GM10248 (cell line): ENCODE measurements at regions not wholly inside any gene's neighbourhood (a gene's known extent, or its start where the extent isn't known, plus 50 kb on each side); places are given as distances from the start of the nearest gene placed in this dataset.

Experiments used
- CTCF ChIA-PET: fragments of 300-600 bp; sonication (Branson Sonifier 250); formaldehyde crosslinking; extraction: SDS; loops from one replicate; lab custom pipeline; 2021; ENCODE audit warnings: antibody characterized with exemption; lab: Yijun Ruan, JAX
- POLR2A ChIA-PET: fragments of 350-650 bp; sonication (Branson Sonifier 250); formaldehyde crosslinking; extraction: SDS; loops from one replicate; lab custom pipeline; 2020; ENCODE audit warnings: antibody characterized with exemption; lab: Yijun Ruan, JAX
- DNase-seq: peaks from one replicate; pipeline ENCODE4 v3.0.0; 2012; ENCODE audit errors: extremely low spot score
- TF ChIP-seq, protein P1 (sequence below): IDR thresholded peaks from 2 replicates; pipeline ENCODE4 v1.5.1; 2012; ENCODE audit warnings: mild to moderate bottlenecking, low read depth; ENCODE audit errors: extremely low read depth, missing control alignments, control extremely low read depth

DNA sequence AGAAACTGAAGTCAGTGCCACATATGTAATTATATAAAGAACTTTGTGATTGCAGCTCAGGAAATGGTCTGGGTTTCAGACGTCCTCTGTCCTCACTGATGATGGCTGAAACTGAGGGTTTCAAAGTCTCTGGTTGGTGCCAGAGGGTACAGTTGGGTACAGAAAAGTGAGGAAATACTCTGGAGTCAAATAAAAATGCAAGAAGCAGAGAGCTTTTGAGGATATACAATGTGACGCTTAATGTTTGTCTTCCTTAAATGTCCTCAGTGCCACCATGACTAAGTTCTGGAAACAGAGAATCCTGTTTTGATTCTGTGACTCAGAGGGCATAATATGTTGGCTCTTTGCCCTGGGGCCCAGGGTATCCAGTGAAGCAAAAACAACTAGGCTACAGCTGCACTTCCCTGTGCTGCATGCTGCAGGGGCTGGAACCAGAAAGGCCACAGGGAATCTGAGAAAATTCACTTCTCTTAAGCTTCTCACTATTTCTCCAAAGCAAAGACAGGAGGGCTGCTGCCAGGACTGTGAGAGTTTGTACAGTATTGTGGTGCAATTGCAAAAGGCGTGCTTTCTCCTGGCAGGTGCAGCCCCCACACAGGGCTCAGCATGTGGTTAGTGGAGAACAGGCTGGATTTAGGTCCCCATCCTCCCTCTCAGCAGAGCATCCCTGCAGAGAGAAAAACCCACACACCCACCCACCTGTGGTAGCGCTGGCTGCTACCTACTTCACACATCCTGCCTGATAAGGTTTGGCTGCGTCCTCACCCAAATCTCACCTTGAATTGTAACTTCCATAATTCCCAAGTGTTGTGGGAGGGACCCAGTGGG is 169.5 kb upstream of the SVIL start:
- DNase-seq: no peak

DNA sequence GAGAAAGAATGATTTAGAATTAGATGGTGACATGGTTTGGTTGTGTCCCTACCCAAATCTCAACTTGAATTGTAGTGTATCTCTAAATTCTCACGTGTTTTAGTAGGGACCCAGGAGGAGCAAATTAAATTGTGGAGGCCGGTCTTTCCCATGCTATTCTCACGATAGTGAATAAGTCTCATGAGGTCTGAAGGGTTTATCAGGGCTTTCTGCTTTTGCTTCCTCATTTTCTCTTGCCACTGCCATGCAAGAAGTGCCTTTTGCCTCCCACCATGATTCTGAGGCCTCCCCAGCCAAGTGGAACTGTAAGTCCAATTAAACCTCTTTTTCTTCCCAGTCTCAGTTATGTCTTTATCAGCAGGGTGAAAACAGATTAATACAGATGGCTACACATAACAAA is 167.4 kb upstream of the SVIL start:
- no peak for DNase-seq
- ChIA-PET CTCF (no interaction called here), POLR2A (no interaction called here)
- TF ChIP-seq, protein P1, sequence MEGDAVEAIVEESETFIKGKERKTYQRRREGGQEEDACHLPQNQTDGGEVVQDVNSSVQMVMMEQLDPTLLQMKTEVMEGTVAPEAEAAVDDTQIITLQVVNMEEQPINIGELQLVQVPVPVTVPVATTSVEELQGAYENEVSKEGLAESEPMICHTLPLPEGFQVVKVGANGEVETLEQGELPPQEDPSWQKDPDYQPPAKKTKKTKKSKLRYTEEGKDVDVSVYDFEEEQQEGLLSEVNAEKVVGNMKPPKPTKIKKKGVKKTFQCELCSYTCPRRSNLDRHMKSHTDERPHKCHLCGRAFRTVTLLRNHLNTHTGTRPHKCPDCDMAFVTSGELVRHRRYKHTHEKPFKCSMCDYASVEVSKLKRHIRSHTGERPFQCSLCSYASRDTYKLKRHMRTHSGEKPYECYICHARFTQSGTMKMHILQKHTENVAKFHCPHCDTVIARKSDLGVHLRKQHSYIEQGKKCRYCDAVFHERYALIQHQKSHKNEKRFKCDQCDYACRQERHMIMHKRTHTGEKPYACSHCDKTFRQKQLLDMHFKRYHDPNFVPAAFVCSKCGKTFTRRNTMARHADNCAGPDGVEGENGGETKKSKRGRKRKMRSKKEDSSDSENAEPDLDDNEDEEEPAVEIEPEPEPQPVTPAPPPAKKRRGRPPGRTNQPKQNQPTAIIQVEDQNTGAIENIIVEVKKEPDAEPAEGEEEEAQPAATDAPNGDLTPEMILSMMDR: no peak

More for the DNA sequence above, 169.5 kb upstream of the SVIL start:
- TF ChIP-seq, protein P1: no peak
- POLR2A ChIA-PET: no interaction called here
- CTCF ChIA-PET: no interaction called here

DNA sequence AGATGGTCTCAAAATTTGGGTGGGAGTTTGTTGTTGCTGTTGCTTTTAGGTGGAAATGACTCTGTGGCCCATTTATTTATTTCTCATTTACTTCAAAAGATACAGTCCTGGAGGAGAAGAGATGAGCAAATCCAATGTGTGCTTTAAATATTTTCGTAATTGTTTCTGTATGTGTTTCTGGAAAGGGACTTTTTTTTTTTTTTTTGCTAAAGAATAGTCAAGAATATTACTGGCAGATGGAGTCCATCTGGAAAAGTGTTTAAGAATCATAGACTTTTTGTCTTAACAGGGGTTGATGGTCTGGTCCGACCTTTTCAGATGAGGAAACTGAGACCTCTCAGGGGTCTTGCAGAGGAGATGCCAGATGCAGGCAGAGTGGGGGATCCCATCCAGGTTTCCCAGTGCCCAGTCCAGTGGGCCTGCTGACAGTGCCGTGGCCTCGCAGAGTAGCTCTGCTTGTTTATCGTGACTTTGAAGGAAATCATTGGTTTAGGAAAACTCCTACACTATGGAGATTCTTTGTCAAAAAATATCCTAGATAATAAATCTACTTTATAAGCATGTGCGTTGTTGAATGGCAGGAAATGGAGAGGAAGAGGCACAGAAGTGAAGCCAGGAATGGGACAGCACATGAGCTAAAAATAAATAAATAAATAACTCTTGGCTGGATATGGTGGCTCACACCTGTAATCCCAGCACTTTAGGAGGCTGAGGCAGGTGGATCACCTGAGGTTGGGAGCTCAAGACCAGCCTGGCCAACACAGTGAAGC is 164.3 kb upstream of the SVIL start:
- ChIA-PET CTCF (no interaction called here), POLR2A (no interaction called here)
- no peak for DNase-seq
- TF ChIP-seq, protein P1: no peak

DNA sequence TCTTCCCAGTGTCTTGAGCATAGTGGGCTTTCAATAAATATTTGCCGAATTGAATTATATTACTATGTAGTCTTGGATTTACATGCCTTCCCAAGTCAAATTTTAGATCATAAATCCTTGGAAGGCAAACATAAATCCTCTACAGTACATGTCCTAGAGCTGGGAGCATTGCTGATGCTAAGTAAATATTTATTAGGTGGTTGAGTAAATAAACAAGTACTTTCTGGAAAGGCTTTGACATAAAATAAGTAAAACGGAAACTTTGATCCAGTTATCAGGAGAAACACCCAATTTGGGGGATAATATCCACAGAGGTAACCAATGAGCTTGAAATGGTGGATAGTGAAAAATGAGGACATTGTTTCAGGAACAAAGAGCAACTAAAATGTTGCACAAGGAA is 162.8 kb upstream of the SVIL start:
- TF ChIP-seq, protein P1: no peak
- POLR2A ChIA-PET: no interaction called here
- DNase-seq: no peak
- CTCF ChIA-PET: no interaction called here

DNA sequence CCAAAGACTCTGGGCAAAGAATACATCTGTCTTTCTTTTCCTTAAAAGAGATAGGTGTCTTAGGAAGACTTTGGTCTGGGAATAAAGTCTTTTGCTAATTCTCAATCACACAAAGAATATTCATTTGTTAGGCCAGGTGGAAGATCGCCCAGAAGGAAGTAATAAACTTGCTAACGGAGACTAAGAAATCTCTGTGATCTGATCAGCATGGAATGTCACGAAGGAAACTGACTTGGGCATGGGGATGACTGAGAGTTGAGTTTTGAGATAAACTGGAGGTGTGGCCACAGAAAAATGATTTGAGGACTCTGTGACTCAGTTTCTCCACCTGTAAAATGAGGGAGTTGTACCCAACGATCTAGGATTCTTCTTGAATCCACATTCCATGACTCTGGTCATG is 161.1 kb upstream of the SVIL start:
- DNase-seq: no peak
- CTCF ChIA-PET: no interaction called here

More for the DNA sequence above, 161.1 kb upstream of the SVIL start:
- POLR2A ChIA-PET: no interaction called here
- TF ChIP-seq, protein P1: no peak
